GM12873 (cell line): ENCODE measurements at regions not wholly inside any gene's neighbourhood (a gene's known extent, or its start where the extent isn't known, plus 50 kb on each side); places are given as distances from the start of the nearest gene placed in this dataset.

Experiments used
- TF ChIP-seq, protein P1 (sequence below): IDR thresholded peaks from 2 replicates; pipeline ENCODE4 v1.5.1; 2012; ENCODE audit warnings: low read depth, mild to moderate bottlenecking, moderate library complexity, low read length, control low read depth; ENCODE audit not compliant: insufficient read depth; ENCODE audit errors: missing control alignments

DNA sequence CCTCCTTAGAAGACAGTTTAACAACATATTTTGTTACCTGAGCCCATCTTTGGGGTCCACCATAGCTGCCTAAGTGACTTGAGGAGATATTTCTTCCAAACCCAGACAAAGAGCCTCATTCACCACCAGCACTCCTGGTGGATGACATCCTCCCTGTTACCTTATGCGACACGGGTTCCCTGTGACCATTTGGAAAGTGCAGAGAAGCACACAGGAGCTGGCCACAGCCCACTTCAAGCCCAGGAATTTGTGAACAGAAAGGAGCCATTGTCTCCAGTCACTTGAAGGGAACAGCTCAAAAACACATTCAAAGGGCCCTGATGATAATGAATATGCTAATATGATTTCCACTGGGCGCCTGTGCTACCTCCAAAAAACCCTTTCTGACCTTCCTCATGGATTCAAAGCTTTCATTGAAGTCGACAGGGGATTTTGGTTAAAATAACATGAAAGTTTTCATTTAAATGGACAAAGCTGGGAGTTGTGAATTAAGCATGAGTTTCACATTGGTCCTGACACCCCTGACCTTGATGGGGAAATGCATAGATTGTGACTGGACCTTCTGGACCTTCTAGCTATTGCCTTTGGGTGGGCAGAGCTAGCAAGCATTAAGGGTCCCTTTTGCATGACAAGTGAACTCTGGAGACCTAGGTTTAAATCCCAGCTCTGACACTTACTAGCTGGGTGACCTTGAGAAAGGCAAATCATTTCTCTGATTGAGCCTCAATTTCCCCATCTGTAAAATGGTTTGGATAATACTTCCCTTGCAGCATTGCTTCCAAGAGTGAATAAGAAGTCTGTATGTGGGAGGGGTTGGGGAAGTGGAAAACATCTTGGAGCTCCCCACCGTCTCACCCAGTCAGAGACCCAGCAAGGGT lies 83.3 kb upstream of the SIRPA start:
- TF ChIP-seq, protein P1, sequence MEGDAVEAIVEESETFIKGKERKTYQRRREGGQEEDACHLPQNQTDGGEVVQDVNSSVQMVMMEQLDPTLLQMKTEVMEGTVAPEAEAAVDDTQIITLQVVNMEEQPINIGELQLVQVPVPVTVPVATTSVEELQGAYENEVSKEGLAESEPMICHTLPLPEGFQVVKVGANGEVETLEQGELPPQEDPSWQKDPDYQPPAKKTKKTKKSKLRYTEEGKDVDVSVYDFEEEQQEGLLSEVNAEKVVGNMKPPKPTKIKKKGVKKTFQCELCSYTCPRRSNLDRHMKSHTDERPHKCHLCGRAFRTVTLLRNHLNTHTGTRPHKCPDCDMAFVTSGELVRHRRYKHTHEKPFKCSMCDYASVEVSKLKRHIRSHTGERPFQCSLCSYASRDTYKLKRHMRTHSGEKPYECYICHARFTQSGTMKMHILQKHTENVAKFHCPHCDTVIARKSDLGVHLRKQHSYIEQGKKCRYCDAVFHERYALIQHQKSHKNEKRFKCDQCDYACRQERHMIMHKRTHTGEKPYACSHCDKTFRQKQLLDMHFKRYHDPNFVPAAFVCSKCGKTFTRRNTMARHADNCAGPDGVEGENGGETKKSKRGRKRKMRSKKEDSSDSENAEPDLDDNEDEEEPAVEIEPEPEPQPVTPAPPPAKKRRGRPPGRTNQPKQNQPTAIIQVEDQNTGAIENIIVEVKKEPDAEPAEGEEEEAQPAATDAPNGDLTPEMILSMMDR = no peak

DNA sequence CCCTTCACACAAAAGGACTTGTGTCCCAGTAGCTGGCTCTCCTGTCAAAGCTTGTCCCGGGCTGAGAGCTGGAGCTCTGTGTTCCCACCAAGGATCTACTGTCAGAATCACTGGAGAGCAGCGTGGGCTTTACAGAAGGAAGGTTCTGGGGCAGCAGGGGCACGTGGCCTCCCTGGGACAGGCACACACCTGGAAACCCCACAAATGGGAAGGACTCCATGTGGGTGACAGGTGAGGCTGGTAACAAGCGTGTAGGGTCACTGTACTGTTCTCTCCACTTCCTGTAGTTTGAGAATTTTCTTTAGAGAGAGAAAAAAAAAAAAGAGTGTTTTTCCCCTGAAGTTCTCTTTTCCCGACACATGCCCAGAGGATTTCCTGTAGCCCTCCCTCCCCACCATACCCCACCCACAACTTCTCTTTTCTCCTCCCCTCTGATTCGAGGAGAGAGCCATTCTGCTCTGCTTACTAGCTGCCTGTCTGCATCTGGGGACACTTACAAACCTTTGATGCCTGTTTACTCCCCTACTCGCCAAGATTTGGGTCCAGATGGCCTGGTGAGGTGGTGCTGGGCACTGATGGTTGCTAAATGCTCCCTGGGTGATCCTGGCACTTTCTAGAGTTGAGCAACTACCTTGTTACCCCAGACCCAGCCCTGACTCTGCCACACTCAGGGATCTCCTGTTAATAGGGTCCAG lies 84.1 kb upstream of the SIRPA start:
- TF ChIP-seq, protein P1 = no peak

DNA sequence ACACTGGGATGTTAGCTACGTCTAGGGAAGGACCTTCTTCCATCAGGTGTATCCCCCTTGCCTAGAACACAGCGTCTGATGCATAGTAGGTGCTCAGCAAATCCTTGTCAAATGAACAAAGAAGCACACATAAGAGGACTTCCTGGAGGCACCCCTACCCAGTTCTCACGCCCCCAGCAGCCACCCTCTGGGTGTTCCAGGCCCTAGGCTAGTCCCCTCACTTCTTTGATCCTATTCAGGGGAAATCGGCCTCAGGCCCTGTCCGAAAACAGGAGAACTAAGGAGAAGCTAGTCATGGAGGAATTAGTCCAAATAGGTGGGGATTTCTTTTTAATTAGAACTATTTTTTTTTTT lies 84.7 kb upstream of the SIRPA start:
- TF ChIP-seq, protein P1 = no peak

DNA sequence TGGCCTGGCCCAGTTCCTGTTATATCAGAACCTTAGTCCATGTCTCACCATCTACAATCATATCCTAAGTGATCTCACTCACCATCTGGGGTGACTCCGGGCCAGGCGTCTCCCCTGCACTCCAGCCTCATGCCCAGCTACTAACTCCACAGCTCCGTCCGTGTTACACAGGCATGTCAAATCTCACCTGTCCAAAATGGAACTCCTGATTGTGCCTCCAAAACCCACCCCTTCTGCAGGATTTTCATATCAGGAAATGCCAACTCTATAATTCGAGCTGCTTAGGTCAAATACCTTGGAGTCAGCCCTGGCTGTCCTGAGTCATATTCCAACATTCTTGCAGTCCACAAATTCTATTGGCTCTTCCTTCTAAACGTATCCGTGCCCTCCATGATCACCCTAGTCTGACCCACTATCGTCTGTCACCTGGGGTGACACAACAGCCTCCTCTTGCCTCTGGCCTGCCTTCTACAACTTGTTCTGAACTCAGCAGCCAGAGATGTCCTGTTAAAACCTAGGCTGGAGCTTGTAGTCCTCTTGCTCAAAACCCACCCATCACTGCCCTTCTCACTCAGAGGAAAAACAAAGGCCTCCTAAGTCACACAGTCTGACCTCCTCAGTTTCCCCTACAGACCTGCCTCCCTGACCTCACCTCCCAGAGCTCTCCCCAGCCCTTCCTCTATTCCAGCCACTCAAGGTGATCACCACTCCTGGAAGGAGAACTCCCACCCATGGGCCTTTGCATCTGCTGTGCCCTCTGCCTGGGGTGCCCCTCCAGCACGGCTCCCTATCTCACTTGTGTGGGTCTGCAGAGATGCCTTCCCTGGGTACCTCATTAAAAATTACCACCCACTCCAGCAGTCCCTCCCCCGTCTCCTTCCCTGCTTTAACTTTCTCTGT lies 85.3 kb upstream of the SIRPA start:
- TF ChIP-seq, protein P1 = no peak

DNA sequence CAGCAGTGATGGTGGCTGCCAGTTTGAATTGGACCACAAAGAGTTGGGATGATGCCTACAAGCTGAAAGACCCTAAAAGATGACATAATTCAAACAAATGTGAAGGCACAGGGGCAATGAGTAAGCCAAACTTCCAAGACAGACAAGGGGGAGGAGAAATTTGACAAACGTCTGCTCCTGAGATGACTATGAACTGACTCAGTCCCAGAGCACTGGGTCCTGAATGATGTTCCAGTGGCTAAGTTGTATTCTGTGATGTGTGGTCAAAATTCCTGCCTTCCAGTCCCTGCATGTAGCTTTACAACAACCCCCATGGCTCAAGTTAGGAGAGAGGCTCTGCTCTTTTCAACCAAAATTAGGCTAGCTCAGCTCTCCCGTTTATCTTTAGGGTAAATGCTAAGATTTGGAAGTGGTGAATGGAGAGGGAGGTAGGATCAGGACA lies 86.1 kb upstream of the SIRPA start:
- TF ChIP-seq, protein P1 = no peak

DNA sequence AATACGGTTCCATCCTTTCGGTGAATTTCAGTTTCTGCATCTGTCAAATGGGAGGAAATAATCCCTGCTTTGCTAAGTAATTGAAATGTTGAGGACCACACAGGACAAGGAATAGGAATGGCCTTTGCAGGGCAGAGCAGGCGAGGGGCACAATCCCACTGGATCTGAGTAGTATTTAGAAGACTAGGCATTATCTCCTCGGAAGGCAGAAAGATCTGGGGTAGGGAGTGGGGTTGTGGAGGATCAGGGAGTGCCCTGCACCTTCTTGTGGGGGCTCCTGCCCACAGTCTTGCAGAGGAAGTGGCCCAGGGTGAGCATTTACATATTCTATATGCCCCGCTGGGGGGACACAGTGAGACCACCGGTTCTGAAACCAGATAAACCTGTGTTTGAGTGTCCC lies 87.1 kb upstream of the SIRPA start:
- TF ChIP-seq, protein P1 = no peak
